ENCODE measurements at regions not wholly inside any gene's neighbourhood (a gene's known extent, or its start where the extent isn't known, plus 50 kb on each side); places are given as distances from the start of the nearest gene placed in this dataset.

DNA sequence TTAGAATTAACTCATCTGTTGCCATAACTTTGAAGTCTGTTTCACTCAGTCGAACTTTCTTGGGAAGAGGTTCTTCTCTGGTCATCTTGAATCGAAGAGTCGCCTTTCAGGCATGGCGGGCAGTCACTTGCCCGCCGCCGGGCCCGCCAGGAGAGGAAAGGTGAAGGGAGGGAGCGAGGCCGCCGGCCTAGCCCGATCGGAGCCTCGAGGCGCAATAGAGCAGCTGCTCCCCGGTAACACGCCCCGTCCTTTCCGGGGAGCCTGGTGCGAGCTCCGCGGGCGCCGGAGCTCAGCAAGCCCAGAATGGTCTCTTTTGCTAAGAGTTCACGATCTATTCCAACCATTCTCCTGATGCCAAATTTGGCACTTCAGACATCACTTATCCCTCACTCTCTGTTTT, 591.8 kb downstream of the TFAP2B start:
- TF ChIP-seq CTCF (IDR thresholded peaks at IDR 0.05), result no peak
- TF ChIP-seq EZH2 (IDR thresholded peaks at IDR 0.05), result no peak
- TF ChIP-seq EZH2phosphoT487 (IDR thresholded peaks at IDR 0.05), result no peak
